ENCODE measurements at regions not wholly inside any gene's neighbourhood (a gene's known extent, or its start where the extent isn't known, plus 50 kb on each side); places are given as distances from the start of the nearest gene placed in this dataset.

DNA sequence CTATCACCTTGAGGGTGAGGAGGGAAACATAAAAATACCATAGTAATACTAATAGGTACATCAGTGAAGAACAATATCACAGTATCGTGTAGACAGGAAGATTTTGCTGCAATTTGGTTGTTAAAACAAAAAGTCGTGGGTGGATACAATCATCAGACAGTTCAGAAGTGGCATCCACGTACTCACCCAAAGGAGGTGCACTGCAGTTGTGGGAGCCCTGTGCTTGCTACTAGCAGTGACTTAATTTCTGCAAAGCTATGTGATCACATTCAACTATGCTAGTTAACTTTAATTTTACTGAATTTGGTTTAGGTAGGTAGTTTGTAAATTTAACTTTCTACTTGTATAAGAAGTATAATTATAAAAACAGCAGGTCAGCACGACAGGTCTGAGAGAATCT lies 188.2 kb upstream of the SGK1 start:
- TF ChIP-seq, protein P1, sequence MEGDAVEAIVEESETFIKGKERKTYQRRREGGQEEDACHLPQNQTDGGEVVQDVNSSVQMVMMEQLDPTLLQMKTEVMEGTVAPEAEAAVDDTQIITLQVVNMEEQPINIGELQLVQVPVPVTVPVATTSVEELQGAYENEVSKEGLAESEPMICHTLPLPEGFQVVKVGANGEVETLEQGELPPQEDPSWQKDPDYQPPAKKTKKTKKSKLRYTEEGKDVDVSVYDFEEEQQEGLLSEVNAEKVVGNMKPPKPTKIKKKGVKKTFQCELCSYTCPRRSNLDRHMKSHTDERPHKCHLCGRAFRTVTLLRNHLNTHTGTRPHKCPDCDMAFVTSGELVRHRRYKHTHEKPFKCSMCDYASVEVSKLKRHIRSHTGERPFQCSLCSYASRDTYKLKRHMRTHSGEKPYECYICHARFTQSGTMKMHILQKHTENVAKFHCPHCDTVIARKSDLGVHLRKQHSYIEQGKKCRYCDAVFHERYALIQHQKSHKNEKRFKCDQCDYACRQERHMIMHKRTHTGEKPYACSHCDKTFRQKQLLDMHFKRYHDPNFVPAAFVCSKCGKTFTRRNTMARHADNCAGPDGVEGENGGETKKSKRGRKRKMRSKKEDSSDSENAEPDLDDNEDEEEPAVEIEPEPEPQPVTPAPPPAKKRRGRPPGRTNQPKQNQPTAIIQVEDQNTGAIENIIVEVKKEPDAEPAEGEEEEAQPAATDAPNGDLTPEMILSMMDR (IDR thresholded peaks at IDR 0.05), result no peak
- TF ChIP-seq POLR2AphosphoS5 (IDR thresholded peaks at IDR 0.05), result no peak
- TF ChIP-seq POLR2A (IDR thresholded peaks at IDR 0.05), result no peak
